ENCODE measurements at regions not wholly inside any gene's neighbourhood (a gene's known extent, or its start where the extent isn't known, plus 50 kb on each side); places are given as distances from the start of the nearest gene placed in this dataset.

- TF ChIP-seq CTCF (IDR thresholded peaks at IDR 0.05 in 4 of 5, conservative IDR thresholded peaks at IDR 0.05 in 1 of 5) = no peak
- TF ChIP-seq POLR2A (IDR thresholded peaks at IDR 0.05) = no peak
Measured at GRCh38 chr3:178381971-178382448, 154.2 kb upstream of the KCNMB2 start.
